ENCODE measurements at regions not wholly inside any gene's neighbourhood (a gene's known extent, or its start where the extent isn't known, plus 50 kb on each side); places are given as distances from the start of the nearest gene placed in this dataset.

DNA sequence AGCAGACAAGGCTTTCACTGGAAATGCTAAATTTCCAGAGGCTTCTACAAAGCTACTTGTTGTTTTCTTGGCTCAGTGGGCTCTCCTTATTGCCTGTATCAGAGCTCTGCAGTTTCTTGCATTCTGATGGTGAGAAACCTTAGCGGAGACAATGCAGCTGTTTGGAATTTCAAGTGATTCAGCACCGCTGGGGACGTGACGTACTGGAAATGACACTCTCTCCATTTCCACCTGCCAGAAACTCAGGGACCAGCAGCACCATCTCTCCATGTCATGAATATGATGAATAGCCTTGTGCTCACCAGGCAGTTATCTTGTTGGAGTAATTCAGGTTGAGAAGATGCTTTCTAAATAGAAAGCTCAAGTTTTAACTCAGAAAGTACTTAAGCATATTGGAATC lies 497.2 kb upstream of the DEPDC1 start:
- no peak overlapping the region for H3K4me3 ChIP-seq (ENCODE audit: low read length)
- no peaks in the 10 kb centered on the region for H3K4me1 ChIP-seq (ENCODE audit: control insufficient read depth, insufficient read depth, low read length)
- H3K36me3 ChIP-seq (ENCODE audit: control insufficient read depth, insufficient read depth, low read length), result no peaks in the 10 kb centered on the region
- H3K9ac ChIP-seq (ENCODE audit: low read length), result no peak overlapping the region
- no peak overlapping the region for H3K27ac ChIP-seq (ENCODE audit: low read depth, low read length)
- H3K27me3 ChIP-seq (ENCODE audit: control insufficient read depth, insufficient read depth, low read length), result no peaks in the 10 kb centered on the region

GRCh38 chr1:69016468-69016867 lies 519.6 kb upstream of the DEPDC1 start:
- H3K27ac ChIP-seq (ENCODE audit: low read depth, low read length), result no peak overlapping the region

DNA sequence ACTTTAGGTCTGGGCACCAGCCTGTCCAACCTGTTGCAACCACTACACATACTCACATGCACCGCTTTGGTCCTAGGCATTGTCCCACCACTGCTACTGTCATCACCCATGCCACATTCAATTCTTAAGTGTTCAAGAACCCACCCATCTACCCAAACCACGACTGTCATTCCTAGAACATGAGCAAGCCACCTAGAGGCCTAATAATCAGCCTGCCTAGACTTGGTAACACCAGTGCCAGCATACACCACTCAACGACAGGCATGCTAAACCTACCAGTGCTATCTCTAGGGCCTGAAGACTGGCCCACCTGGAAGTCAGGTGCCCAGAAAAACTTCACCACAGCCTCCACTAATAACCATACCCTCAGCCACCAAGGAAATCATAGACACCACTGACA lies 532.8 kb upstream of the DEPDC1 start:
- Histone ChIP-seq H3K36me3 (ENCODE audit: control insufficient read depth, insufficient read depth, low read length) (no peaks in the 10 kb centered on the region), H3K27ac (ENCODE audit: low read depth, low read length) (no peak overlapping the region), H3K4me3 (ENCODE audit: low read length) (no peak overlapping the region), H3K9ac (ENCODE audit: low read length) (no peak overlapping the region), H3K27me3 (ENCODE audit: control insufficient read depth, insufficient read depth, low read length) (no peaks in the 10 kb centered on the region), H3K4me1 (ENCODE audit: control insufficient read depth, insufficient read depth, low read length) (no peaks in the 10 kb centered on the region)

More at GRCh38 chr1:69016468-69016867, 519.6 kb upstream of the DEPDC1 start:
- Histone ChIP-seq H3K4me3 (ENCODE audit: low read length) (no peak overlapping the region), H3K9ac (ENCODE audit: low read length) (no peak overlapping the region), H3K4me1 (ENCODE audit: control insufficient read depth, insufficient read depth, low read length) (no peaks in the 10 kb centered on the region), H3K27me3 (ENCODE audit: control insufficient read depth, insufficient read depth, low read length) (no peaks in the 10 kb centered on the region), H3K36me3 (ENCODE audit: control insufficient read depth, insufficient read depth, low read length) (no peaks in the 10 kb centered on the region)

GRCh38 chr1:69038379-69038778 lies 529.3 kb upstream of the LRRC7 start:
- Histone ChIP-seq H3K27ac (ENCODE audit: low read depth, low read length) (no peak overlapping the region), H3K27me3 (ENCODE audit: control insufficient read depth, insufficient read depth, low read length) (no peaks in the 10 kb centered on the region), H3K9ac (ENCODE audit: low read length) (no peak overlapping the region), H3K4me3 (ENCODE audit: low read length) (no peak overlapping the region), H3K36me3 (ENCODE audit: control insufficient read depth, insufficient read depth, low read length) (no peaks in the 10 kb centered on the region), H3K4me1 (ENCODE audit: control insufficient read depth, insufficient read depth, low read length) (no peaks in the 10 kb centered on the region)

DNA sequence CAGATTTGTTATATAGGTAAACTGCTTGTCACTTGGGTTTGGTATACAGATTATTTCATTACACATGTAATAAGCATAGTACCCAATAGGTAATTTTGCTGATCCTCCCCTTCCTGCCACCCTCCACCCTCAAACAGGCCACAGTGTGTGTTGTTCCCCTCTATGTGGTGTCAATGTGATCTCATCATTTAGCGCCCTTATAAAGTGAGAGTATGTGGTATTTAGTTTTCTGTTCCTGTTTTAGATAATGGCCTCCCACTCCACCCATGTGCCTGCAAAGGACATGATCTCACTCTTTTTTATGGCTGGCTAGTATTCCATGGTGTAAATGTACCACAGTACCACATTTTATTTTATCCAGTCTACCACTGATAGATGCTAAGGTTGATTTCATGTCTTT lies 522.1 kb upstream of the LRRC7 start:
- Histone ChIP-seq H3K36me3 (ENCODE audit: control insufficient read depth, insufficient read depth, low read length) (no peaks in the 10 kb centered on the region), H3K9ac (ENCODE audit: low read length) (no peak overlapping the region)

DNA sequence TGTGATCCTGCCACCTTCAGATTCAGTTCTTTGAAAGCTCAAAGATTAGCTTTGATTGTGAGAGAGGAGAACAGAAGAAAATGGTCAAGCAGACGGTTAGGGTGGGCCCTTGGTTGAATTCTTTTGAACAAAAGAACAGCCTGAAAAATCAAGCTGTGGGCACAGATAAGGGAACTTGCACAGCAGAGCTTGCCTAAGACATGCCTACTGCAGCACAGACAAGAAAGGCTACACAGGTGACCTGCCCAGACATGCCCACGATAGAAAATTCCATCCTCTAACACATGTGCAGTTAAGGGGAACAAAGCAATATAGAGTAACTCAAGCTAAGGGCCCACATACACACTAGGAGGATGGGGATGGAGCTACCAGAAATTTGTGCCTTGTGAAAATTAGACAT lies 512.5 kb upstream of the LRRC7 start:
- no peak overlapping the region for H3K27ac ChIP-seq (ENCODE audit: low read depth, low read length)
- H3K27me3 ChIP-seq (ENCODE audit: control insufficient read depth, insufficient read depth, low read length), result no peaks in the 10 kb centered on the region
- no peak overlapping the region for H3K4me3 ChIP-seq (ENCODE audit: low read length)
- no peaks in the 10 kb centered on the region for H3K4me1 ChIP-seq (ENCODE audit: control insufficient read depth, insufficient read depth, low read length)
- no peaks in the 10 kb centered on the region for H3K36me3 ChIP-seq (ENCODE audit: control insufficient read depth, insufficient read depth, low read length)
- H3K9ac ChIP-seq (ENCODE audit: low read length), result no peak overlapping the region

More for the DNA sequence above, 522.1 kb upstream of the LRRC7 start:
- H3K4me1 ChIP-seq (ENCODE audit: control insufficient read depth, insufficient read depth, low read length), result no peaks in the 10 kb centered on the region
- no peak overlapping the region for H3K4me3 ChIP-seq (ENCODE audit: low read length)
- H3K27me3 ChIP-seq (ENCODE audit: control insufficient read depth, insufficient read depth, low read length), result no peaks in the 10 kb centered on the region
- H3K27ac ChIP-seq (ENCODE audit: low read depth, low read length), result no peak overlapping the region

DNA sequence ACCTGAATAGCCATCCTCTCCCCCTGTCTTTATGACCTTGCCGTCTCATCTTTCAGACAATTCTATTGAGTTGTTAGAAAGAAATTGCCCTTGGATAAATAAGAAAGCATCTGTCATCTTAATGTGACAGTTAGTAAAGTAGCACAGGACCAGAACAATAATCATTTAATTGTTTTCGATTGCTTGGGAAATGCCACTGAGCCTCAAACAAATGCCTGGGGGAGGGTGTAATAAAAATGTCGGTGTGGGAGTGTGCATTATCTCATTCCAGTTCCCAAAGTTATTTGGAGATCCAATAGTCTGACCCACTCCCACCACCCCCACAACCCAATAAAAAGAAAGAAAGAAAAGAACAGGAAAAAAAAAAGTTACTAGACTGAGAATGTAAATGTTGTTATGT lies 509.3 kb upstream of the LRRC7 start:
- Histone ChIP-seq H3K4me3 (ENCODE audit: low read length) (no peak overlapping the region), H3K36me3 (ENCODE audit: control insufficient read depth, insufficient read depth, low read length) (no peaks in the 10 kb centered on the region), H3K4me1 (ENCODE audit: control insufficient read depth, insufficient read depth, low read length) (no peaks in the 10 kb centered on the region), H3K27ac (ENCODE audit: low read depth, low read length) (no peak overlapping the region), H3K9ac (ENCODE audit: low read length) (no peak overlapping the region), H3K27me3 (ENCODE audit: control insufficient read depth, insufficient read depth, low read length) (no peaks in the 10 kb centered on the region)

DNA sequence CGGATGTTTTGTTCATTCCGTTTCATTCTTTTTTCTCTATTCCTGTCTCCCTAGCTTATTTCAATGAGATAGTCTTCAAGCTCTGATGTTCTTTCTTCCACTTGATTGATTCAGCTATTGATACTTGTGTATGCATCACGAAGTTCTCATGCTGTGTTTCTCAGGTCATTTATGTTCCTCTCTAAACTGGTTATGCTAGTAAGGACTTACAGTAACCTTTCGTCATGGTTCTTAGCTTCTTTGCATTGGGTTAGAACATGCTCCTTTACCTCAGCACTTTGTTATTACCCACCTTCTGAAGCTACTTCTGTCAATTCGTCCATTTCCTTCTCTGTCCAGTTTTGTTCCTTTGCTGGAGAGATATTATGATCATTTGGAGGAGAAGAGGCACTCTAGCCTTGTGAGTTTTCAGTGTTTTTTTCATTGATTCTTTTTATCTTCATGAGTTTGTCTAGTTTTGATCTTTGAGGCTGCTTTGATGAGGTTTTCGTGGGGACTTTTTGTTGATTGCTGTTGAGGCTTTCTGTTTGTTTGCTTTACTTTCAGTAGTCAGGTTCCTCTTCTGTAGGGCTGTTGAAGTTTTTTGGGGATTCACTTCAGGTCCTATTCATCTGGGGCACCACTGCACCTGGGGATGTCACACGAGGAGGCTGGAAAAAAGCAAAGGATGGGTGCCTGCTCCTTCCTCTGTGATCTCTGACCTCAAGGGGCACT lies 496.9 kb upstream of the LRRC7 start:
- Histone ChIP-seq H3K36me3 (ENCODE audit: control insufficient read depth, insufficient read depth, low read length) (no peaks in the 10 kb centered on the region), H3K27ac (ENCODE audit: low read depth, low read length) (no peak overlapping the region), H3K4me1 (ENCODE audit: control insufficient read depth, insufficient read depth, low read length) (no peaks in the 10 kb centered on the region), H3K4me3 (ENCODE audit: low read length) (no peak overlapping the region), H3K9ac (ENCODE audit: low read length) (no peak overlapping the region), H3K27me3 (ENCODE audit: control insufficient read depth, insufficient read depth, low read length) (no peaks in the 10 kb centered on the region)

DNA sequence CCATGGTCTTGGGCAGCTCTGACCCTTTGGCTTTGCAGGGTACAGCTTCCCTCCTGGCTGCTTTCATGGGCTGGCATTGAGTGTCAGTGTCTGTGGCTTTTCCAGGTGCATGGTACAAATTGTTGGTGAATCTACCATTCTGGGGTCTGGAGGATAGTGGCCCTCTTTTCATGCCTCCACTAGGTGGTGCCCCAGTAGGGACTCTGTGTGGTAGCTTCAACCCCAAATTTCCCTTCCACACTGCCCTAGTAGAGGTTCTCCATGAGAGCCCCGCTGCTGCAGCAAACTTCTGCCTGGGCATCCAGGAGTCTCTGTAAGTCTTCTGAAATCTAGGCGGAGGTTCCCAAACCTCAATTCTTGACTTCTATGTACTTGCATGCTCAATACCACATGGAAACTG lies 494.5 kb upstream of the LRRC7 start:
- Histone ChIP-seq H3K9ac (ENCODE audit: low read length) (no peak overlapping the region), H3K4me3 (ENCODE audit: low read length) (no peak overlapping the region), H3K27me3 (ENCODE audit: control insufficient read depth, insufficient read depth, low read length) (no peaks in the 10 kb centered on the region), H3K36me3 (ENCODE audit: control insufficient read depth, insufficient read depth, low read length) (no peaks in the 10 kb centered on the region), H3K4me1 (ENCODE audit: control insufficient read depth, insufficient read depth, low read length) (no peaks in the 10 kb centered on the region), H3K27ac (ENCODE audit: low read depth, low read length) (no peak overlapping the region)

- H3K9ac ChIP-seq (ENCODE audit: low read length), result no peak overlapping the region
- H3K36me3 ChIP-seq (ENCODE audit: control insufficient read depth, insufficient read depth, low read length), result no peaks in the 10 kb centered on the region
Measured at GRCh38 chr1:69076631-69077030, 491.1 kb upstream of the LRRC7 start.

DNA sequence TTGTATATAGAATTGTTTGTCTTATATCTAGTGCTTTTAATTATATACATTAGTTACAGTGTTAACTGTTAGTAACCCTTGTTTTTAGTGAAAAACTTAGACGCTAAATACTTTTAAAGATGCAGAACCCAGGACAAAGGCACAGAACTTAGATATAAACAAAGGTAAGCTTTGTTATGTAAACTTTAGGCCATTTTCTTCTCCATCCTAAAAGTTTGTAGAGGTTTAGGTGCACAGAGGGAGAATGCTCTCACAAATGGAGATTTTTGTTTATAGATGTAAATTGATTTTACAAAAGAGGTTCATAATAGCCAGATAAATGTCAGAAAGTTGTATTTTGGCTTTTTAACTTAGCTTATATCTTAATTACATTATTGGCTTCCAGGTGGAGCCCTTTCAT lies 490.5 kb upstream of the LRRC7 start:
- H3K4me1 ChIP-seq (ENCODE audit: control insufficient read depth, insufficient read depth, low read length), result no peaks in the 10 kb centered on the region
- no peaks in the 10 kb centered on the region for H3K36me3 ChIP-seq (ENCODE audit: control insufficient read depth, insufficient read depth, low read length)
- no peak overlapping the region for H3K4me3 ChIP-seq (ENCODE audit: low read length)
- no peaks in the 10 kb centered on the region for H3K27me3 ChIP-seq (ENCODE audit: control insufficient read depth, insufficient read depth, low read length)
- no peak overlapping the region for H3K27ac ChIP-seq (ENCODE audit: low read depth, low read length)
- H3K9ac ChIP-seq (ENCODE audit: low read length), result no peak overlapping the region

More at GRCh38 chr1:69076631-69077030, 491.1 kb upstream of the LRRC7 start:
- no peak overlapping the region for H3K4me3 ChIP-seq (ENCODE audit: low read length)
- no peaks in the 10 kb centered on the region for H3K4me1 ChIP-seq (ENCODE audit: control insufficient read depth, insufficient read depth, low read length)
- no peaks in the 10 kb centered on the region for H3K27me3 ChIP-seq (ENCODE audit: control insufficient read depth, insufficient read depth, low read length)
- no peak overlapping the region for H3K27ac ChIP-seq (ENCODE audit: low read depth, low read length)

- Histone ChIP-seq H3K9ac (ENCODE audit: low read length) (no peak overlapping the region), H3K27me3 (ENCODE audit: control insufficient read depth, insufficient read depth, low read length) (no peaks in the 10 kb centered on the region), H3K27ac (ENCODE audit: low read depth, low read length) (no peak overlapping the region), H3K36me3 (ENCODE audit: control insufficient read depth, insufficient read depth, low read length) (no peaks in the 10 kb centered on the region), H3K4me1 (ENCODE audit: control insufficient read depth, insufficient read depth, low read length) (no peaks in the 10 kb centered on the region), H3K4me3 (ENCODE audit: low read length) (no peak overlapping the region)
Measured at GRCh38 chr1:69077633-69078032, 490.1 kb upstream of the LRRC7 start.

- Histone ChIP-seq H3K36me3 (ENCODE audit: control insufficient read depth, insufficient read depth, low read length) (no peaks in the 10 kb centered on the region), H3K27me3 (ENCODE audit: control insufficient read depth, insufficient read depth, low read length) (no peaks in the 10 kb centered on the region), H3K27ac (ENCODE audit: low read depth, low read length) (no peak overlapping the region), H3K9ac (ENCODE audit: low read length) (no peak overlapping the region), H3K4me1 (ENCODE audit: control insufficient read depth, insufficient read depth, low read length) (no peaks in the 10 kb centered on the region), H3K4me3 (ENCODE audit: low read length) (no peak overlapping the region)
Measured at GRCh38 chr1:69081668-69082067, 486.1 kb upstream of the LRRC7 start.
